ENCODE measurements at regions not wholly inside any gene's neighbourhood (a gene's known extent, or its start where the extent isn't known, plus 50 kb on each side); places are given as distances from the start of the nearest gene placed in this dataset.

DNA sequence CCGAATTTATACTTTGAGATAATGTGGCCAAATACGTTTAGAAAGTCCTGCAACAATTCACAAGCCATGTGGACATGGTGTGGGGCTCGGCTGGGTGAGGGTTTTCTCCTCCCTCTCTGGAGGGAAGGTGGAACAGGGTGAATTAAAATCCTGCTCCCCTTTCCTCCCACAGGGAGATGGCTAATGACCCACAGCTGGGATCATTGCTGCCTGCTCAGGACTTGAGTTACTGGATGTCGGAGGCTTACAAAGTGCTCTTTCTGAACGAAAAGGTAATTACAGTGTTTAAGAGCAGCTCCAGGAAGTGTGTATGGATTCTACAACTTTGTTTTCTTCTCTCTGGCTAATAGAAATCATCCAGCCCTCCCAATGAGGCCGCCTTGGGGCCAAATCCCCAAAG lies 97.9 kb upstream of the ALKAL2 start:
- no peak for TF ChIP-seq POLR2A (IDR thresholded peaks at IDR 0.05)
- no peak for TF ChIP-seq CTCF (IDR thresholded peaks at IDR 0.05)
